ENCODE measurements at regions not wholly inside any gene's neighbourhood (a gene's known extent, or its start where the extent isn't known, plus 50 kb on each side); places are given as distances from the start of the nearest gene placed in this dataset.

- no peaks in the 10 kb centered on the region for H3K27me3 ChIP-seq (ENCODE audit: insufficient read depth, low read length)
Observed at GRCh38 chr6:9634776-9635175, 780.1 kb downstream of the TFAP2A start.

GRCh38 chr6:9632026-9632425, 782.8 kb downstream of the TFAP2A start:
- no peak for DNase-seq
- H2AK5ac ChIP-seq (ENCODE audit: low read length) = no peak overlapping the region
- H4K12ac ChIP-seq (ENCODE audit: low read depth, low read length) = no peak overlapping the region
- H3K27ac ChIP-seq (ENCODE audit: low read depth, low read length) = no peak overlapping the region
- no peaks in the 10 kb centered on the region for H3K79me2 ChIP-seq (ENCODE audit: control insufficient read depth, insufficient read depth, low read length, poor library complexity)
- H3K36me3 ChIP-seq (ENCODE audit: control insufficient read depth in 1 of 2, insufficient read depth in 2 of 2, low read length in 2 of 2) = peaks cover 0 to 2% of the 10 kb centered on the region in 2 experiments
- H3K4me3 ChIP-seq (ENCODE audit: low read depth, low read length) = no peak overlapping the region
- no peak overlapping the region for H3K14ac ChIP-seq (ENCODE audit: low read length)
- H3K23ac ChIP-seq (ENCODE audit: low read length) = no peak overlapping the region
- no peak overlapping the region for H4K91ac ChIP-seq (ENCODE audit: low read depth, low read length)
- no peaks in the 10 kb centered on the region for H3K79me1 ChIP-seq (ENCODE audit: low read length)
- H2BK12ac ChIP-seq (ENCODE audit: low read length) = no peak overlapping the region
- peaks cover 5% of the 10 kb centered on the region for H3K9me3 ChIP-seq (ENCODE audit: insufficient read depth, low read depth, low read length)
- no peak overlapping the region for H3K4me2 ChIP-seq (ENCODE audit: low read length)
- no peak overlapping the region for H2BK120ac ChIP-seq (ENCODE audit: insufficient read depth, low read length, poor library complexity)
- H3K18ac ChIP-seq (ENCODE audit: low read length) = no peak overlapping the region
- H2BK5ac ChIP-seq (ENCODE audit: low read depth, low read length, poor library complexity) = no peak overlapping the region
- no peak overlapping the region for H4K8ac ChIP-seq (ENCODE audit: low read depth, low read length)
- H2AFZ ChIP-seq (ENCODE audit: insufficient read depth, low read length, poor library complexity) = no peak overlapping the region
- H3K9ac ChIP-seq (ENCODE audit: low read length) = no peak overlapping the region
- H3K4me1 ChIP-seq (ENCODE audit: control insufficient read depth in 1 of 2, insufficient read depth in 2 of 2, low read length in 2 of 2) = no peaks in the 10 kb centered on the region
- H3K27me3 ChIP-seq (ENCODE audit: insufficient read depth, low read length) = no peaks in the 10 kb centered on the region
- no peak overlapping the region for H3K4ac ChIP-seq (ENCODE audit: low read depth, low read length)

More at GRCh38 chr6:9634776-9635175, 780.1 kb downstream of the TFAP2A start:
- no peak overlapping the region for H4K12ac ChIP-seq (ENCODE audit: low read depth, low read length)
- no peak overlapping the region for H2BK12ac ChIP-seq (ENCODE audit: low read length)
- H4K8ac ChIP-seq (ENCODE audit: low read depth, low read length) = no peak overlapping the region
- H3K36me3 ChIP-seq (ENCODE audit: control insufficient read depth in 1 of 2, insufficient read depth in 2 of 2, low read length in 2 of 2) = peaks cover 0 to 2% of the 10 kb centered on the region in 2 experiments
- H3K4ac ChIP-seq (ENCODE audit: low read depth, low read length) = no peak overlapping the region
- H3K4me2 ChIP-seq (ENCODE audit: low read length) = no peak overlapping the region
- H2BK120ac ChIP-seq (ENCODE audit: insufficient read depth, low read length, poor library complexity) = no peak overlapping the region
- no peak overlapping the region for H2AK5ac ChIP-seq (ENCODE audit: low read length)
- DNase-seq = no peak
- H3K4me1 ChIP-seq (ENCODE audit: control insufficient read depth in 1 of 2, insufficient read depth in 2 of 2, low read length in 2 of 2) = no peaks in the 10 kb centered on the region
- no peak overlapping the region for H4K91ac ChIP-seq (ENCODE audit: low read depth, low read length)
- no peaks in the 10 kb centered on the region for H3K79me2 ChIP-seq (ENCODE audit: control insufficient read depth, insufficient read depth, low read length, poor library complexity)
- no peak overlapping the region for H3K27ac ChIP-seq (ENCODE audit: low read depth, low read length)
- H3K23ac ChIP-seq (ENCODE audit: low read length) = no peak overlapping the region
- WGBS (ENCODE audit: extremely low coverage, insufficient coverage, insufficient read length) = no CpG with 5 or more reads among the region's 2 CpGs
- H3K4me3 ChIP-seq (ENCODE audit: low read depth, low read length) = no peak overlapping the region
- H3K9ac ChIP-seq (ENCODE audit: low read length) = no peak overlapping the region
- H3K18ac ChIP-seq (ENCODE audit: low read length) = no peak overlapping the region
- H3K79me1 ChIP-seq (ENCODE audit: low read length) = no peaks in the 10 kb centered on the region
- H2AFZ ChIP-seq (ENCODE audit: insufficient read depth, low read length, poor library complexity) = no peak overlapping the region
- H3K14ac ChIP-seq (ENCODE audit: low read length) = no peak overlapping the region
- peaks cover 5% of the 10 kb centered on the region for H3K9me3 ChIP-seq (ENCODE audit: insufficient read depth, low read depth, low read length)
- no peak overlapping the region for H2BK5ac ChIP-seq (ENCODE audit: low read depth, low read length, poor library complexity)

- H4K91ac ChIP-seq (ENCODE audit: low read depth, low read length) = no peak overlapping the region
- H3K9ac ChIP-seq (ENCODE audit: low read length) = no peak overlapping the region
- no peak overlapping the region for H2BK5ac ChIP-seq (ENCODE audit: low read depth, low read length, poor library complexity)
- H2BK120ac ChIP-seq (ENCODE audit: insufficient read depth, low read length, poor library complexity) = no peak overlapping the region
- peaks cover 5% of the 10 kb centered on the region for H3K9me3 ChIP-seq (ENCODE audit: insufficient read depth, low read depth, low read length)
- no peaks in the 10 kb centered on the region for H3K27me3 ChIP-seq (ENCODE audit: insufficient read depth, low read length)
- H3K79me2 ChIP-seq (ENCODE audit: control insufficient read depth, insufficient read depth, low read length, poor library complexity) = no peaks in the 10 kb centered on the region
- H2BK12ac ChIP-seq (ENCODE audit: low read length) = no peak overlapping the region
- H2AK5ac ChIP-seq (ENCODE audit: low read length) = no peak overlapping the region
- no peaks in the 10 kb centered on the region for H3K4me1 ChIP-seq (ENCODE audit: control insufficient read depth in 1 of 2, insufficient read depth in 2 of 2, low read length in 2 of 2)
- no peak overlapping the region for H2AFZ ChIP-seq (ENCODE audit: insufficient read depth, low read length, poor library complexity)
- peak in 1 of 2 donors; percentile 35 for DNase-seq
- no peak overlapping the region for H3K4ac ChIP-seq (ENCODE audit: low read depth, low read length)
- no peak overlapping the region for H4K8ac ChIP-seq (ENCODE audit: low read depth, low read length)
- no peak overlapping the region for H3K23ac ChIP-seq (ENCODE audit: low read length)
- H3K18ac ChIP-seq (ENCODE audit: low read length) = no peak overlapping the region
- no peak overlapping the region for H3K27ac ChIP-seq (ENCODE audit: low read depth, low read length)
- no peak overlapping the region for H4K12ac ChIP-seq (ENCODE audit: low read depth, low read length)
- no peak overlapping the region for H3K14ac ChIP-seq (ENCODE audit: low read length)
- no peaks in the 10 kb centered on the region for H3K79me1 ChIP-seq (ENCODE audit: low read length)
- no peak overlapping the region for H3K4me2 ChIP-seq (ENCODE audit: low read length)
- H3K36me3 ChIP-seq (ENCODE audit: control insufficient read depth in 1 of 2, insufficient read depth in 2 of 2, low read length in 2 of 2) = peaks cover 0 to 2% of the 10 kb centered on the region in 2 experiments
- no peak overlapping the region for H3K4me3 ChIP-seq (ENCODE audit: low read depth, low read length)
Observed at GRCh38 chr6:9628819-9629218, 786.1 kb downstream of the TFAP2A start.

- no peak overlapping the region for H3K18ac ChIP-seq (ENCODE audit: low read length)
- H2BK5ac ChIP-seq (ENCODE audit: low read depth, low read length, poor library complexity) = no peak overlapping the region
- no peak overlapping the region for H2BK120ac ChIP-seq (ENCODE audit: insufficient read depth, low read length, poor library complexity)
- no peak overlapping the region for H3K4me3 ChIP-seq (ENCODE audit: low read depth, low read length)
- H2AFZ ChIP-seq (ENCODE audit: insufficient read depth, low read length, poor library complexity) = no peak overlapping the region
- H3K9me3 ChIP-seq (ENCODE audit: insufficient read depth, low read depth, low read length) = peaks cover 5% of the 10 kb centered on the region
- H3K14ac ChIP-seq (ENCODE audit: low read length) = no peak overlapping the region
- no peak overlapping the region for H3K4me2 ChIP-seq (ENCODE audit: low read length)
- no peak overlapping the region for H4K8ac ChIP-seq (ENCODE audit: low read depth, low read length)
- no peak overlapping the region for H3K4ac ChIP-seq (ENCODE audit: low read depth, low read length)
- no peak overlapping the region for H3K27ac ChIP-seq (ENCODE audit: low read depth, low read length)
- no peak overlapping the region for H2BK12ac ChIP-seq (ENCODE audit: low read length)
- H3K36me3 ChIP-seq (ENCODE audit: control insufficient read depth in 1 of 2, insufficient read depth in 2 of 2, low read length in 2 of 2) = peaks cover 0 to 2% of the 10 kb centered on the region in 2 experiments
- no peak for DNase-seq
- no CpG with 5 or more reads among the region's 3 CpGs for WGBS (ENCODE audit: extremely low coverage, insufficient coverage, insufficient read length)
- H3K4me1 ChIP-seq (ENCODE audit: control insufficient read depth in 1 of 2, insufficient read depth in 2 of 2, low read length in 2 of 2) = no peaks in the 10 kb centered on the region
- no peak overlapping the region for H2AK5ac ChIP-seq (ENCODE audit: low read length)
- H3K27me3 ChIP-seq (ENCODE audit: insufficient read depth, low read length) = no peaks in the 10 kb centered on the region
- no peak overlapping the region for H4K12ac ChIP-seq (ENCODE audit: low read depth, low read length)
- H3K79me1 ChIP-seq (ENCODE audit: low read length) = no peaks in the 10 kb centered on the region
- H4K91ac ChIP-seq (ENCODE audit: low read depth, low read length) = no peak overlapping the region
- no peak overlapping the region for H3K9ac ChIP-seq (ENCODE audit: low read length)
- H3K23ac ChIP-seq (ENCODE audit: low read length) = no peak overlapping the region
- H3K79me2 ChIP-seq (ENCODE audit: control insufficient read depth, insufficient read depth, low read length, poor library complexity) = no peaks in the 10 kb centered on the region
Observed at GRCh38 chr6:9627916-9628315, 787.0 kb downstream of the TFAP2A start.
